H1 (cell line): ENCODE measurements at regions not wholly inside any gene's neighbourhood (a gene's known extent, or its start where the extent isn't known, plus 50 kb on each side); places are given as distances from the start of the nearest gene placed in this dataset.
A peak's percentile ranks its signal among the peaks of the same experiment; 100 is the strongest.

ENCODE experiments used
- BACH1 ChIP-seq: IDR thresholded peaks from 2 replicates; pipeline ENCODE4 v1.6.1; 2012; ENCODE audit warnings: low read length, improper control_type of control experiment
- BRCA1 ChIP-seq: IDR thresholded peaks from 2 replicates; pipeline ENCODE4 v1.6.1; 2012; ENCODE audit warnings: low read depth, low read length, improper control_type of control experiment
- CEBPB ChIP-seq: IDR thresholded peaks from 2 replicates; pipeline ENCODE4 v1.6.1; 2012; ENCODE audit warnings: low read depth, low read length
- EGR1 ChIP-seq: IDR thresholded peaks from 2 replicates; pipeline ENCODE4 v1.6.1; 2011; ENCODE audit warnings: low read depth, low read length, borderline replicate concordance
- HDAC2 ChIP-seq, 2 experiments: fragments of 300-600 bp in 1 of 2; sonication (generic) in 1 of 2; IDR thresholded peaks; 2 replicates each; pipeline ENCODE4 v1.6.1; 2011 to 2012; ENCODE audit warnings: low read depth in 2 of 2, low read length in 2 of 2, mild to moderate bottlenecking in 2 of 2, moderate library complexity in 2 of 2, borderline replicate concordance in 1 of 2, inconsistent platforms in 1 of 2
- KDM5A ChIP-seq: fragments of 200-600 bp; IDR thresholded peaks from 2 replicates; pipeline ENCODE4 v1.7.1; 2012; ENCODE audit warnings: mild to moderate bottlenecking, low read length, inconsistent platforms, mixed read lengths
- MAFK ChIP-seq: IDR thresholded peaks from 2 replicates; pipeline ENCODE4 v1.6.1; 2012; ENCODE audit warnings: low read depth, mild to moderate bottlenecking, improper control_type of control experiment, low read length
- NRF1 ChIP-seq: IDR thresholded peaks from 2 replicates; pipeline ENCODE4 v1.6.1; 2011; ENCODE audit warnings: mild to moderate bottlenecking, low read depth, low read length, improper control_type of control experiment
- PHF8 ChIP-seq: fragments of 200-600 bp; sonication (generic); conservative IDR thresholded peaks from 2 replicates; pipeline ENCODE4 v1.7.1; 2012; ENCODE audit warnings: low read depth, mild to moderate bottlenecking, inconsistent platforms, low read length, moderate library complexity
- RXRA ChIP-seq: IDR thresholded peaks from 2 replicates; pipeline ENCODE4 v1.6.1; 2011; ENCODE audit warnings: low read depth, mild to moderate bottlenecking, low read length, moderate library complexity; ENCODE audit not compliant: insufficient read depth
- TAF1 ChIP-seq: IDR thresholded peaks from 2 replicates; pipeline ENCODE4 v1.6.1; 2011; ENCODE audit warnings: mild to moderate bottlenecking, low read depth, low read length
- TF ChIP-seq, protein P1 (sequence below): fragments of 300-600 bp; sonication (generic); IDR thresholded peaks from 2 replicates; pipeline ENCODE4 v1.7.1; 2012; ENCODE audit warnings: low read length, moderate library complexity, mild to moderate bottlenecking, inconsistent platforms; ENCODE audit not compliant: insufficient replicate concordance
- TF ChIP-seq, protein P2 (sequence below): IDR thresholded peaks from 2 replicates; pipeline ENCODE4 v1.6.1; 2012; ENCODE audit warnings: inconsistent platforms

DNA sequence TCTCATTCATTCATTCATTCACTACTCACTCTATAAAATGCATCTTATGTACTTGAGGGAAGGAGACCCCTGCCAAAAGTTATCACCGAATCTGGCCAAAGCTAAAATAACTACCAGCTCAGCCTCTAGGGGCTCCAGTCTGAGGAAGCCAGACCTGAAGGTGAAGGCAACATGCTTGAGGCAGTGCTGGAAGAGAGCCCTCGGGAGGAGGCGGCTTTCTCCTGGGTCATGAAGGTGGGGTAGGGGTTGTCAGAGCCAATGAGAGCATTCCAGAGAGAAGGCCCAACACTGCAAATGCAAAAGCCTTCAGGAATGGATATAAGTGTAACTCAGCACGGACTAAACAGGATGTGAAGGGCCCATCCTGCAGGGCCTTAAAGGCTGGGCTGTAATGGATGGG lies 62.4 kb downstream of the GSC start (continued):
- TF ChIP-seq, protein P1, sequence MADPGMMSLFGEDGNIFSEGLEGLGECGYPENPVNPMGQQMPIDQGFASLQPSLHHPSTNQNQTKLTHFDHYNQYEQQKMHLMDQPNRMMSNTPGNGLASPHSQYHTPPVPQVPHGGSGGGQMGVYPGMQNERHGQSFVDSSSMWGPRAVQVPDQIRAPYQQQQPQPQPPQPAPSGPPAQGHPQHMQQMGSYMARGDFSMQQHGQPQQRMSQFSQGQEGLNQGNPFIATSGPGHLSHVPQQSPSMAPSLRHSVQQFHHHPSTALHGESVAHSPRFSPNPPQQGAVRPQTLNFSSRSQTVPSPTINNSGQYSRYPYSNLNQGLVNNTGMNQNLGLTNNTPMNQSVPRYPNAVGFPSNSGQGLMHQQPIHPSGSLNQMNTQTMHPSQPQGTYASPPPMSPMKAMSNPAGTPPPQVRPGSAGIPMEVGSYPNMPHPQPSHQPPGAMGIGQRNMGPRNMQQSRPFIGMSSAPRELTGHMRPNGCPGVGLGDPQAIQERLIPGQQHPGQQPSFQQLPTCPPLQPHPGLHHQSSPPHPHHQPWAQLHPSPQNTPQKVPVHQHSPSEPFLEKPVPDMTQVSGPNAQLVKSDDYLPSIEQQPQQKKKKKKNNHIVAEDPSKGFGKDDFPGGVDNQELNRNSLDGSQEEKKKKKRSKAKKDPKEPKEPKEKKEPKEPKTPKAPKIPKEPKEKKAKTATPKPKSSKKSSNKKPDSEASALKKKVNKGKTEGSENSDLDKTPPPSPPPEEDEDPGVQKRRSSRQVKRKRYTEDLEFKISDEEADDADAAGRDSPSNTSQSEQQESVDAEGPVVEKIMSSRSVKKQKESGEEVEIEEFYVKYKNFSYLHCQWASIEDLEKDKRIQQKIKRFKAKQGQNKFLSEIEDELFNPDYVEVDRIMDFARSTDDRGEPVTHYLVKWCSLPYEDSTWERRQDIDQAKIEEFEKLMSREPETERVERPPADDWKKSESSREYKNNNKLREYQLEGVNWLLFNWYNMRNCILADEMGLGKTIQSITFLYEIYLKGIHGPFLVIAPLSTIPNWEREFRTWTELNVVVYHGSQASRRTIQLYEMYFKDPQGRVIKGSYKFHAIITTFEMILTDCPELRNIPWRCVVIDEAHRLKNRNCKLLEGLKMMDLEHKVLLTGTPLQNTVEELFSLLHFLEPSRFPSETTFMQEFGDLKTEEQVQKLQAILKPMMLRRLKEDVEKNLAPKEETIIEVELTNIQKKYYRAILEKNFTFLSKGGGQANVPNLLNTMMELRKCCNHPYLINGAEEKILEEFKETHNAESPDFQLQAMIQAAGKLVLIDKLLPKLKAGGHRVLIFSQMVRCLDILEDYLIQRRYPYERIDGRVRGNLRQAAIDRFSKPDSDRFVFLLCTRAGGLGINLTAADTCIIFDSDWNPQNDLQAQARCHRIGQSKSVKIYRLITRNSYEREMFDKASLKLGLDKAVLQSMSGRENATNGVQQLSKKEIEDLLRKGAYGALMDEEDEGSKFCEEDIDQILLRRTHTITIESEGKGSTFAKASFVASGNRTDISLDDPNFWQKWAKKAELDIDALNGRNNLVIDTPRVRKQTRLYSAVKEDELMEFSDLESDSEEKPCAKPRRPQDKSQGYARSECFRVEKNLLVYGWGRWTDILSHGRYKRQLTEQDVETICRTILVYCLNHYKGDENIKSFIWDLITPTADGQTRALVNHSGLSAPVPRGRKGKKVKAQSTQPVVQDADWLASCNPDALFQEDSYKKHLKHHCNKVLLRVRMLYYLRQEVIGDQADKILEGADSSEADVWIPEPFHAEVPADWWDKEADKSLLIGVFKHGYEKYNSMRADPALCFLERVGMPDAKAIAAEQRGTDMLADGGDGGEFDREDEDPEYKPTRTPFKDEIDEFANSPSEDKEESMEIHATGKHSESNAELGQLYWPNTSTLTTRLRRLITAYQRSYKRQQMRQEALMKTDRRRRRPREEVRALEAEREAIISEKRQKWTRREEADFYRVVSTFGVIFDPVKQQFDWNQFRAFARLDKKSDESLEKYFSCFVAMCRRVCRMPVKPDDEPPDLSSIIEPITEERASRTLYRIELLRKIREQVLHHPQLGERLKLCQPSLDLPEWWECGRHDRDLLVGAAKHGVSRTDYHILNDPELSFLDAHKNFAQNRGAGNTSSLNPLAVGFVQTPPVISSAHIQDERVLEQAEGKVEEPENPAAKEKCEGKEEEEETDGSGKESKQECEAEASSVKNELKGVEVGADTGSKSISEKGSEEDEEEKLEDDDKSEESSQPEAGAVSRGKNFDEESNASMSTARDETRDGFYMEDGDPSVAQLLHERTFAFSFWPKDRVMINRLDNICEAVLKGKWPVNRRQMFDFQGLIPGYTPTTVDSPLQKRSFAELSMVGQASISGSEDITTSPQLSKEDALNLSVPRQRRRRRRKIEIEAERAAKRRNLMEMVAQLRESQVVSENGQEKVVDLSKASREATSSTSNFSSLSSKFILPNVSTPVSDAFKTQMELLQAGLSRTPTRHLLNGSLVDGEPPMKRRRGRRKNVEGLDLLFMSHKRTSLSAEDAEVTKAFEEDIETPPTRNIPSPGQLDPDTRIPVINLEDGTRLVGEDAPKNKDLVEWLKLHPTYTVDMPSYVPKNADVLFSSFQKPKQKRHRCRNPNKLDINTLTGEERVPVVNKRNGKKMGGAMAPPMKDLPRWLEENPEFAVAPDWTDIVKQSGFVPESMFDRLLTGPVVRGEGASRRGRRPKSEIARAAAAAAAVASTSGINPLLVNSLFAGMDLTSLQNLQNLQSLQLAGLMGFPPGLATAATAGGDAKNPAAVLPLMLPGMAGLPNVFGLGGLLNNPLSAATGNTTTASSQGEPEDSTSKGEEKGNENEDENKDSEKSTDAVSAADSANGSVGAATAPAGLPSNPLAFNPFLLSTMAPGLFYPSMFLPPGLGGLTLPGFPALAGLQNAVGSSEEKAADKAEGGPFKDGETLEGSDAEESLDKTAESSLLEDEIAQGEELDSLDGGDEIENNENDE = no peak
- TF ChIP-seq MAFK (no peak), NRF1 (no peak), BRCA1 (no peak), RXRA (no peak), HDAC2 (IDR thresholded peaks at IDR 0.05; ENCODE audit: borderline replicate concordance in 1 of 2, low read depth in 2 of 2, low read length in 2 of 2) (no peak), CEBPB (no peak), BACH1 (no peak), EGR1 (no peak), PHF8 (no peak), KDM5A (no peak), TAF1 (no peak)
- TF ChIP-seq, protein P2, sequence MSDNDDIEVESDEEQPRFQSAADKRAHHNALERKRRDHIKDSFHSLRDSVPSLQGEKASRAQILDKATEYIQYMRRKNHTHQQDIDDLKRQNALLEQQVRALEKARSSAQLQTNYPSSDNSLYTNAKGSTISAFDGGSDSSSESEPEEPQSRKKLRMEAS = peak; percentile 41; the same call in 1 of the 2 replicates
